ENCODE measurements at regions not wholly inside any gene's neighbourhood (a gene's known extent, or its start where the extent isn't known, plus 50 kb on each side); places are given as distances from the start of the nearest gene placed in this dataset.
"Not testable (repeated sequence)": the region's sequence is repeated elsewhere in the genome, so short reads cannot be mapped to it uniquely, and the experiment has no call there.

DNA sequence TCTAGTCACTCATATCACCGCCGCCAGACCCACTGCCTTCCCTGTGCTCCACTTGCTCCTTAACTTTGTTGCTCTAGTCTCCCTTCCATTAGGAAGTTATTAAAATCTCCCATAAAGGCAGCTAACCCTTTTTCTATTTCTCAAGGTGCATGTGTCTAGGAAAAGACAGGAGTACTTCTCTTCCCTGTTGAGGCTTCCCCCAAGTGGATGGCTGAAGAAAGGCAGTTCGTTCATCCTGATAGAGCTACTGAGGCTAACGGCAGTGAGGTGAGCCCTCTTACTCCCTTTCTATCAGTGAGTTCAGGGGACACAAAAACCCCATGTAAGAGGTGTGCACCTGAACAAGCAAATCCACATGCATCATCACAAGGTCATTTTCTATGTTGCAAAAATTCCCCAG, 397.8 kb downstream of the IGSF11 start:
- TF ChIP-seq, protein P1, sequence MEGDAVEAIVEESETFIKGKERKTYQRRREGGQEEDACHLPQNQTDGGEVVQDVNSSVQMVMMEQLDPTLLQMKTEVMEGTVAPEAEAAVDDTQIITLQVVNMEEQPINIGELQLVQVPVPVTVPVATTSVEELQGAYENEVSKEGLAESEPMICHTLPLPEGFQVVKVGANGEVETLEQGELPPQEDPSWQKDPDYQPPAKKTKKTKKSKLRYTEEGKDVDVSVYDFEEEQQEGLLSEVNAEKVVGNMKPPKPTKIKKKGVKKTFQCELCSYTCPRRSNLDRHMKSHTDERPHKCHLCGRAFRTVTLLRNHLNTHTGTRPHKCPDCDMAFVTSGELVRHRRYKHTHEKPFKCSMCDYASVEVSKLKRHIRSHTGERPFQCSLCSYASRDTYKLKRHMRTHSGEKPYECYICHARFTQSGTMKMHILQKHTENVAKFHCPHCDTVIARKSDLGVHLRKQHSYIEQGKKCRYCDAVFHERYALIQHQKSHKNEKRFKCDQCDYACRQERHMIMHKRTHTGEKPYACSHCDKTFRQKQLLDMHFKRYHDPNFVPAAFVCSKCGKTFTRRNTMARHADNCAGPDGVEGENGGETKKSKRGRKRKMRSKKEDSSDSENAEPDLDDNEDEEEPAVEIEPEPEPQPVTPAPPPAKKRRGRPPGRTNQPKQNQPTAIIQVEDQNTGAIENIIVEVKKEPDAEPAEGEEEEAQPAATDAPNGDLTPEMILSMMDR (IDR thresholded peaks at IDR 0.05; ENCODE audit: insufficient read depth, low read depth, low read length) = no peak
- no peak overlapping the region for H3K4me3 ChIP-seq (ENCODE audit: low read depth, low read length)
- DNase-seq (ENCODE audit: low read depth) = no peak

- TF ChIP-seq, protein P1 (IDR thresholded peaks at IDR 0.05; ENCODE audit: insufficient read depth, low read depth, low read length) = no peak
- H3K4me3 ChIP-seq (ENCODE audit: low read depth, low read length) = no peak overlapping the region
- no peak for DNase-seq (ENCODE audit: low read depth)
Measured at GRCh38 chr3:118637846-118638245, 396.8 kb downstream of the IGSF11 start.

DNA sequence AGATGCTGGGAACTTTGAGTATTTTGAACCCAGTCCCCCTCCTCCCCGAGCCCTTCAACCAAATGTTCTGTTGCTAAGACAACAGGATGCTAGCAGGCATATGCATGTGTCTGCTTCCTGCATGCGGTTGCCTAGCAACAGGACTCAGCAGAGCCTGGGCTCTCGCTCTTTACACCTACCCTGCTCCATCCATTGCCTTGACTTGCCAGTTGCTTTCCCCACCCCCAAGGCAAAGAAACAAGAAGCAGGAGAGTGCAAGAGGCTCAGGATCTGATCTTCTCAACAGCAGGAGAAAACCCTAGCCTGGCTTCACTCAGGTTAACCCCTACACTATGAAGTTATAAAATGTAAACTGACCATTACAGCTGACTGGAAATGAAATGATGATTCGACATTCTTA, 393.0 kb downstream of the IGSF11 start:
- TF ChIP-seq, protein P1 (IDR thresholded peaks at IDR 0.05; ENCODE audit: insufficient read depth, low read depth, low read length) = no peak
- no peak overlapping the region for H3K4me3 ChIP-seq (ENCODE audit: low read depth, low read length)
- DNase-seq (ENCODE audit: low read depth) = no peak

DNA sequence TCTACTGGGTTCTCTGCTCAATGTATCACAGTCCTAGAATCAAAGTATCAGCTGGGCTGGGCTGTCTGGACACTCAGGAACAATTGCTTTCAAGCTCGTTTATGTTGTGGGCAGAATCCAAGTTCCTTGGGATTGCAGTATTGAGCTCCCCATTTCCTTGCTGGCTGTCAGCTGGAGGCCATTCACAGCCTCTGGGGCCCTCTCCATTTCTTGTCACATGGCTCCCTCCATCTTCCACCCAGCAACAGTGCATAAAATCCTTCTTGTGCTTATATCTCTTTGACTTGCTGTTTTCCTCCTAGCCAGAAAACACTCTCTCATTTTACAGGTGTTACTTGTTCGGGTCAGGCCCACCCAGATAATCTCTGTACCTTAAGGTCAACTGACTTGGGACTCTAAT, 363.5 kb downstream of the IGSF11 start:
- no peak for DNase-seq (ENCODE audit: low read depth)
- TF ChIP-seq, protein P1 (IDR thresholded peaks at IDR 0.05; ENCODE audit: insufficient read depth, low read depth, low read length) = no peak
- H3K4me3 ChIP-seq (ENCODE audit: low read depth, low read length) = no peak overlapping the region

DNA sequence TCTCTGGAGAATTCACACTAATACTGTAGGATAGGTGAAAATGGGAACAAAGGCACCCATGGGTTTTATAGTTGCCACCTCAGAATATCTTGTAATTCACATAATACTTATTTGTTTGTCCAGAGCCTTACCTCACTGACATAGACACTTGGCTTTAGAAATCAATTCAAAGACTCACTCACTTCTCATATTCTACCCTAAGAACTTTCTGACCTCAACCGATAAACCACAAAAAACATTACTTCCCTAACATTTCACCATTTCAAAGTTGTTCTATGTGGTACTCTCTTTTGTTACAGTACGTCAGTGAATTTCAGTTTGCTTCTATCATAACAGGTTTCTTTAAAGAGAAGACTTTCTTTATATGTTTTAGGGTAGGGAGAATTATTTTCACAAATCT, 359.3 kb downstream of the IGSF11 start:
- H3K4me3 ChIP-seq (ENCODE audit: low read depth, low read length) = no peak overlapping the region
- TF ChIP-seq, protein P1 (IDR thresholded peaks at IDR 0.05; ENCODE audit: insufficient read depth, low read depth, low read length) = no peak
- DNase-seq (ENCODE audit: low read depth) = no peak

DNA sequence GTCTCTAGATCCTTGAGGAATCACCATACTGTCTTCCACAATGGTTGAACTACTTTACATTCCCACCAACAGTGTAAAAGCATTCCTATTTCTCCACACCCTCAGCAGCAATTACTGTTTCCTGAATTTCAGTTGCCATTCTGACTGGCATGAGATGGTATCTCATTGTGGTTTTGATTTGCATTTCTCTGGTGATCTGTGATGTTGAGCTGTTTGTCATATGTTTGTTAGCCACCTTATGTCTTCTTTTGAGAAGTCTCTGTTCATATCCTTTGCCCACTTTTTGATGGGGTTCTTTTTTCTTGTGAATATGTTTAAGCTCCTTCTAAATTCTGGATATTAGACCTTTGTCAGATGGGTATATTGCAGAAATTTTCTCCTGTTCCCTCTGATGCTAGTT, 356.0 kb downstream of the IGSF11 start:
- not testable (repeated sequence) for DNase-seq (ENCODE audit: low read depth); H3K4me3 ChIP-seq (ENCODE audit: low read depth, low read length)

GRCh38 chr3:118682921-118683320, 351.7 kb downstream of the IGSF11 start:
- TF ChIP-seq, protein P1 (IDR thresholded peaks at IDR 0.05; ENCODE audit: insufficient read depth, low read depth, low read length) = no peak
- no peak for DNase-seq (ENCODE audit: low read depth)
- H3K4me3 ChIP-seq (ENCODE audit: low read depth, low read length) = no peak overlapping the region
